ENCODE measurements at regions not wholly inside any gene's neighbourhood (a gene's known extent, or its start where the extent isn't known, plus 50 kb on each side); places are given as distances from the start of the nearest gene placed in this dataset.

- TF ChIP-seq, protein P1, sequence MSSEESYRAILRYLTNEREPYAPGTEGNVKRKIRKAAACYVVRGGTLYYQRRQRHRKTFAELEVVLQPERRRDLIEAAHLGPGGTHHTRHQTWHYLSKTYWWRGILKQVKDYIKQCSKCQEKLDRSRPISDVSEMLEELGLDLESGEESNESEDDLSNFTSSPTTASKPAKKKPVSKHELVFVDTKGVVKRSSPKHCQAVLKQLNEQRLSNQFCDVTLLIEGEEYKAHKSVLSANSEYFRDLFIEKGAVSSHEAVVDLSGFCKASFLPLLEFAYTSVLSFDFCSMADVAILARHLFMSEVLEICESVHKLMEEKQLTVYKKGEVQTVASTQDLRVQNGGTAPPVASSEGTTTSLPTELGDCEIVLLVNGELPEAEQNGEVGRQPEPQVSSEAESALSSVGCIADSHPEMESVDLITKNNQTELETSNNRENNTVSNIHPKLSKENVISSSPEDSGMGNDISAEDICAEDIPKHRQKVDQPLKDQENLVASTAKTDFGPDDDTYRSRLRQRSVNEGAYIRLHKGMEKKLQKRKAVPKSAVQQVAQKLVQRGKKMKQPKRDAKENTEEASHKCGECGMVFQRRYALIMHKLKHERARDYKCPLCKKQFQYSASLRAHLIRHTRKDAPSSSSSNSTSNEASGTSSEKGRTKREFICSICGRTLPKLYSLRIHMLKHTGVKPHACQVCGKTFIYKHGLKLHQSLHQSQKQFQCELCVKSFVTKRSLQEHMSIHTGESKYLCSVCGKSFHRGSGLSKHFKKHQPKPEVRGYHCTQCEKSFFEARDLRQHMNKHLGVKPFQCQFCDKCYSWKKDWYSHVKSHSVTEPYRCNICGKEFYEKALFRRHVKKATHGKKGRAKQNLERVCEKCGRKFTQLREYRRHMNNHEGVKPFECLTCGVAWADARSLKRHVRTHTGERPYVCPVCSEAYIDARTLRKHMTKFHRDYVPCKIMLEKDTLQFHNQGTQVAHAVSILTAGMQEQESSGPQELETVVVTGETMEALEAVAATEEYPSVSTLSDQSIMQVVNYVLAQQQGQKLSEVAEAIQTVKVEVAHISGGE (tag by site-specific recombination; conservative IDR thresholded peaks at IDR 0.05; ENCODE audit: low read depth) = peak; percentile 33; the same call in 1 of the 2 replicates
- no peak for TF ChIP-seq ZNF473 (tag by site-specific recombination; IDR thresholded peaks at IDR 0.05)
- peak; percentile 46 for TF ChIP-seq ZNF555 (tag by site-specific recombination; conservative IDR thresholded peaks at IDR 0.05)
- peak; percentile 16; the same call in 1 of the 2 replicates for TF ChIP-seq ZBTB8A (tag by site-specific recombination; IDR thresholded peaks at IDR 0.05)
- no peak for TF ChIP-seq ZNF174 (tag by site-specific recombination; IDR thresholded peaks at IDR 0.05)
- TF ChIP-seq ZNF23 (tag by site-specific recombination; IDR thresholded peaks at IDR 0.05; ENCODE audit: borderline replicate concordance) = no peak
- no peak for TF ChIP-seq ZNF596 (tag by site-specific recombination; IDR thresholded peaks at IDR 0.05)
- TF ChIP-seq ZNF623 (tag by site-specific recombination; IDR thresholded peaks at IDR 0.05) = peak; percentile 21; the same call in 1 of the 2 replicates
- TF ChIP-seq OVOL3 (tag by site-specific recombination; IDR thresholded peaks at IDR 0.05) = no peak
- TF ChIP-seq, protein P2, sequence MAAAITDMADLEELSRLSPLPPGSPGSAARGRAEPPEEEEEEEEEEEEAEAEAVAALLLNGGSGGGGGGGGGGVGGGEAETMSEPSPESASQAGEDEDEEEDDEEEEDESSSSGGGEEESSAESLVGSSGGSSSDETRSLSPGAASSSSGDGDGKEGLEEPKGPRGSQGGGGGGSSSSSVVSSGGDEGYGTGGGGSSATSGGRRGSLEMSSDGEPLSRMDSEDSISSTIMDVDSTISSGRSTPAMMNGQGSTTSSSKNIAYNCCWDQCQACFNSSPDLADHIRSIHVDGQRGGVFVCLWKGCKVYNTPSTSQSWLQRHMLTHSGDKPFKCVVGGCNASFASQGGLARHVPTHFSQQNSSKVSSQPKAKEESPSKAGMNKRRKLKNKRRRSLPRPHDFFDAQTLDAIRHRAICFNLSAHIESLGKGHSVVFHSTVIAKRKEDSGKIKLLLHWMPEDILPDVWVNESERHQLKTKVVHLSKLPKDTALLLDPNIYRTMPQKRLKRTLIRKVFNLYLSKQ (tag by site-specific recombination; IDR thresholded peaks at IDR 0.05; ENCODE audit: borderline replicate concordance) = no peak
Measured at GRCh38 chr13:103350147-103350546, 283.9 kb upstream of the SLC10A2 start (continued).

- Histone ChIP-seq H3K27ac (ENCODE audit: extremely low read depth, low read depth, low read length) (no peak overlapping the region), H3K4me1 (ENCODE audit: control insufficient read depth, insufficient read depth, low read length) (no peaks in the 10 kb centered on the region), H3K9me3 (ENCODE audit: control insufficient read depth, insufficient read depth, low read depth, low read length) (no peaks in the 10 kb centered on the region), H3K36me3 (ENCODE audit: control insufficient read depth in 2 of 2, insufficient read depth in 1 of 2, low read length in 2 of 2) (no peaks in the 10 kb centered on the region), H3K4me3 (ENCODE audit: low read depth, low read length) (no peak overlapping the region)
- TF ChIP-seq ZNF692 (tag by site-specific recombination; IDR thresholded peaks at IDR 0.05) (no peak), ZBTB17 (tag by site-specific recombination; IDR thresholded peaks at IDR 0.05) (no peak)
- POLR2A ChIA-PET = no interaction called here
- CTCF ChIA-PET = interaction anchor here (0.8 kb wide), 1 partner anchor 15 kb away, joined by 3 read pairs; no protein-coding TSS in a partner anchor
Measured at GRCh38 chr13:103349211-103349980, 283.2 kb upstream of the SLC10A2 start.

- no peaks in the 10 kb centered on the region for H3K9me3 ChIP-seq (ENCODE audit: control insufficient read depth, insufficient read depth, low read depth, low read length)
- H3K4me1 ChIP-seq (ENCODE audit: control insufficient read depth, insufficient read depth, low read length) = no peaks in the 10 kb centered on the region
- no peaks in the 10 kb centered on the region for H3K36me3 ChIP-seq (ENCODE audit: control insufficient read depth in 2 of 2, insufficient read depth in 1 of 2, low read length in 2 of 2)
- H3K4me3 ChIP-seq (ENCODE audit: low read depth, low read length) = no peak overlapping the region
- H3K27ac ChIP-seq (ENCODE audit: extremely low read depth, low read depth, low read length) = no peak overlapping the region
- ChIA-PET CTCF (no interaction called here), POLR2A (no interaction called here)
- TF ChIP-seq, protein P3, sequence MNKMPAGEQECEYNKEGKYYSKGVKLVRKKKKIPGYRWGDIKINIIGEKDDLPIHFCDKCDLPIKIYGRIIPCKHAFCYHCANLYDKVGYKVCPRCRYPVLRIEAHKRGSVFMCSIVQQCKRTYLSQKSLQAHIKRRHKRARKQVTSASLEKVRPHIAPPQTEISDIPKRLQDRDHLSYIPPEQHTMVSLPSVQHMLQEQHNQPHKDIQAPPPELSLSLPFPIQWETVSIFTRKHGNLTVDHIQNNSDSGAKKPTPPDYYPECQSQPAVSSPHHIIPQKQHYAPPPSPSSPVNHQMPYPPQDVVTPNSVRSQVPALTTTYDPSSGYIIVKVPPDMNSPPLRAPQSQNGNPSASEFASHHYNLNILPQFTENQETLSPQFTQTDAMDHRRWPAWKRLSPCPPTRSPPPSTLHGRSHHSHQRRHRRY (tag by site-specific recombination; IDR thresholded peaks at IDR 0.05) = no peak
- TF ChIP-seq, protein P1 (tag by site-specific recombination; conservative IDR thresholded peaks at IDR 0.05; ENCODE audit: low read depth) = no peak
- TF ChIP-seq ZNF585B (tag by site-specific recombination; IDR thresholded peaks at IDR 0.05) = no peak
- TF ChIP-seq ZNF776 (tag by site-specific recombination; IDR thresholded peaks at IDR 0.05; ENCODE audit: borderline replicate concordance) = no peak
- no peak for TF ChIP-seq BCL11B (tag by site-specific recombination; IDR thresholded peaks at IDR 0.05; ENCODE audit: low read depth)
- TF ChIP-seq RBAK (tag by site-specific recombination; IDR thresholded peaks at IDR 0.05) = no peak
- no peak for TF ChIP-seq ZNF292 (tag by site-specific recombination; IDR thresholded peaks at IDR 0.05; ENCODE audit: borderline replicate concordance, low read depth)
- TF ChIP-seq ZNF768 (tag by site-specific recombination; IDR thresholded peaks at IDR 0.05) = no peak
- TF ChIP-seq ZNF37A (tag by site-specific recombination; IDR thresholded peaks at IDR 0.05) = no peak
- TF ChIP-seq ZFP69B (tag by site-specific recombination; IDR thresholded peaks at IDR 0.05) = no peak
Measured at GRCh38 chr13:103335241-103335640, 269.0 kb upstream of the SLC10A2 start.
